HG02840 (cell line): ENCODE measurements at regions not wholly inside any gene's neighbourhood (a gene's known extent, or its start where the extent isn't known, plus 50 kb on each side); places are given as distances from the start of the nearest gene placed in this dataset.

ENCODE experiments used
- ATAC-seq: cut with Tn5 transposase; IDR thresholded peaks from one replicate; pipeline ENCODE4 v1.9.1; 2021; ENCODE audit warnings: mild to moderate bottlenecking, moderate library complexity, moderate number of reproducible peaks; ENCODE audit not compliant: unreplicated experiment, low FRiP score

DNA sequence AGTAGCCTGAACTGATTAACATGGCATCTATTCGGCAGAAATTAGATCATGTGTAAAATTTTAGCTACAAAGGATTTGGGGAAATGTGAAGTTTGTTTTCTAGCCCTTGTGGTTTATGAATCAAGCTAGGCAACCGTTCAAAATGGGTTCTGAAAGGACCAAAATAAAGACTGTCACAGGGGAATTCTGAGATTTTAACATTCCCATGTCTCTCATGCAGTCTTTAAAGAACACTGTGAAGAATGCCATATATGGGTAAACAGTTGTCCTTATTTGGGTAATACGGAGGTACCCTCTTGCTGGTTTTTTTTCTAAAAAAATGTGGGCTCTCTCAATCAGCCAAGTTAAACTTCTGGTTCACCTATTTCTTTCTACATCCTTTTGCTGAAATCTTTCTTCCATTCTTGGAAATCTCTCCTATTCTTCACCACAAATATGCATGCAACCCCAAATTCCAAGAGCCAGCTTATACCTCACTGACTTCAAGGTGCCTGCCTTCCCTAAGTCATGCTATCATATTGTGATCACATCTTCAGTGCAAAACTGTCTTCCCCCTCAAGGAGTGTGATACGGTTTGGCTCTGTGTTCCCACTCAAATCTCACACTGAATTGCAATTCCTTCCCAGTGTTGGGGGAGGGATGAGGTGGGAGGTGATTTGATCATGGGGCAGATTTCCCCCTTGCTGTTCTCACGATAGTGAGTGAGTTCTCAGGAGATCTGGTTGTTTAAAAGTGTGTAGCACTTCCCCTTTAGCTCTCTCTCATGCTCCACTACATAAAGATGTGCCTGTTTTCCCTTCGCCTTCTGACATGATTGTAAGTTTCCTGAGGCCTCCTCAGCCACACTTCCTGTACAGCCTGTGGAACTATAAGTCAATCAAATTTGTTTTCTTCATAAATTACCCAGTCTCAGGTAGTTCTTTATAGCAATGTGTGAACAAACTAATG is 308.7 kb downstream of the TTLL7 start:
- ATAC-seq, result no peak

GRCh38 chr1:83682132-83682531 is 316.8 kb downstream of the TTLL7 start:
- ATAC-seq, result no peak

GRCh38 chr1:83676106-83676505 is 322.8 kb downstream of the TTLL7 start:
- no peak for ATAC-seq

- no peak for ATAC-seq
Measured at GRCh38 chr1:83673312-83673711, 325.6 kb downstream of the TTLL7 start.

DNA sequence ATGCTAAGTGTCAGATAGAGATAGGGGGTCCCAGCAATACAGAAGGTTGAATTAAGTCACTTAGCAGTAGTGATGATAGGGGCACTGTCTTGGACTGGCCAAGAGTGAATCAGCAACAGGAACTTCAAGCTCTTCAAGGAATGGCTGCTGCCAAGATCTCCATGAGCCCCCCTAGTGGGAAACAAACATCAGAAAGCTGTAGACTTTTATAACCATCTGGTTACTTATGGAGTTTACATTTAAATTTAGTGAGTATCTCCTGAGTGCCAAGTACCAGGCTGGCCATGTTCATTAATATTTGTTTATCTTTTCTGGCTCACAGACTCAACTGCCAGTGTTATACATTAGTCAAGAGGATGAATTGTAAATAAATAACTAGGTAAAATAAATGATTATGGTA is 327.3 kb downstream of the TTLL7 start:
- ATAC-seq, result no peak

DNA sequence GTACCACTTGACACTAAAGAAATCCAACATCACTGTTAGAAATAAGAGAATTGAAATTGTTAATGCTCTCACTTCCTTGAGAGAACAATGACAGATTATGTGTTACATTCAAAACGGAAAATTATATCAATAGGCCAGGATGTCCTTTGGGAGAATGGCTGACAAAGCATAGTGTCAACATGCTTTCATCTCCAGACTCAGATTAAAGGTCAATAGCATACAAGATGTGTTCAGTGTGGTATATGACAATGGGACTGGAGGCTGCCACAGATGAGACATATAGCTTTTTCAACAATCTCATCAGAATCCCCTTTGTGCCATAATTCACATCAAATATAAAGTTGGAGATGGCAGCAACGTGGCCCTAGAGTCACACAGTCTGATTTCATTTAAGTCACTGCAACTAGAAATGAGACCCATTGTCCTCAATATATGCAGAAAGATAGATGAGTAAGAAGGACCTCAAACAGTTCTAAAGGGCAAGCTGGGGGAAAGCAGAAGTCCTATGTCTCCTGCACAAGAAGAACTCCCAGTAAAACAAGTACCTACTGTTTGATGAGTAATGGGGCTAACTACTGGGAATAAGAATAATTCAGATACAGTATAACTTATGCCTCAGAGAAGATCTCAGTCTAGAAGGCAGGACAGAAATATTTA is 327.9 kb downstream of the TTLL7 start:
- no peak for ATAC-seq

GRCh38 chr1:83641796-83642443 is 357.0 kb downstream of the TTLL7 start:
- ATAC-seq, result no peak

- ATAC-seq, result no peak
Measured at GRCh38 chr1:83641206-83641658, 357.7 kb downstream of the TTLL7 start.

- no peak for ATAC-seq
Measured at GRCh38 chr1:83639785-83640184, 359.1 kb downstream of the TTLL7 start.

GRCh38 chr1:83637586-83637985 is 361.3 kb downstream of the TTLL7 start:
- ATAC-seq, result no peak

DNA sequence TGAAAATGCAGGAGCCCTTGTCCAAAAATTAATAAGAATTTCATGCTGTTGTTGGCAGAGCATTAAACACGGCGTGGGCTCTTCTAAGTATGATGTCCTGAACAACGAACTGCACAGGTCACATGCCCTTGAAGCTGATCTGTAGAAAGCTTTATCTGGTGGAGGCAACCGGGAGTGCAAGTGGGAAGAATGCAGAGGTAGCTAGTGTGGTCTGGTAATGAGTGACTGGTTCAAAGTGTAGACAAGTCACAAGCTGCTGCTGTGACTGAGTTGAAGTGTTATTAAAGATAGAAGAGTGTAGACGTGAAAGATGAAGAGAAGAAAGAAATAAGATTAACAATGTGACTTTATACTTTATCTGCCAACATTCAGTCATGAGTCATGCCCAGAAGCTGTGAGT is 361.9 kb downstream of the TTLL7 start:
- ATAC-seq, result no peak

DNA sequence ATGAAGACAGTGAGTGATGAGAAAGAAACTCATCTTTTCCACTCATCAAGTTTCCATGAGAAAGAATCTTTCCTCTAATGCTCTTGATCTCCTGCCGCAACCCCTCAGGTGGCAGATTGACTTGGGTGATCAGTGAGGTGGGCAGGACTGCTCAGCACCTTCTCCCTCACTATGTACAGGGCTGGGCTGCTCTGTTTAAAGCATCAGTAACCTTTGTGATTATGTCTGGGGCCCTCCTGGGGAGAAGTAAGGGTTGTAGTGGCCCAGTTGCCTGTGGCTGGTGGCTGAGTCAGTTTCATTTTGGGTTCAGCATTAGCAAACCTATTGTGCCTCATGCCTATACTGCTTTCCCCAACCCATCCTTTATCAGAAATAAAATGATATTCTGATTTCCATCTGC is 366.0 kb downstream of the TTLL7 start:
- ATAC-seq, result no peak

DNA sequence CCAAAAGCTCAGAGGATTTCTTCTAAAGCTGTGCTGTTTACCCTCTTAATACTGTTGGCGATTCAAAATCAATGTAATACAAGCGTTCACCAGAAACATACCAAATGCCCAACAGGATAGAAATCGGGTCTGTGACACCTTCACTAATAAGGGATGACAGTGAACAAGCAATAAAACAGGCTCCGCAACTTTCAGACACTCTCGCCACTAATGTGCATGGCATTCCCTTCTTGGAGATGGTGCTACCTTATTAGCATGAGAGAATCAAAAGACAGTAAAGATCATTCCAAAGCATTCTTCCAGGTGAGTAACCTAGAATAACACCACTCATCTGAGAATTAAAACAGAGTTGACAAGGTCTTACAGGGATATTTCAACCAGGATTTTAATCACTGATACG is 367.1 kb downstream of the TTLL7 start:
- ATAC-seq, result no peak

- no peak for ATAC-seq
Measured at GRCh38 chr1:83627045-83627444, 371.9 kb downstream of the TTLL7 start.

GRCh38 chr1:83626603-83627002 is 372.3 kb downstream of the TTLL7 start:
- no peak for ATAC-seq

GRCh38 chr1:83625646-83626045 is 373.3 kb downstream of the TTLL7 start:
- ATAC-seq, result no peak

DNA sequence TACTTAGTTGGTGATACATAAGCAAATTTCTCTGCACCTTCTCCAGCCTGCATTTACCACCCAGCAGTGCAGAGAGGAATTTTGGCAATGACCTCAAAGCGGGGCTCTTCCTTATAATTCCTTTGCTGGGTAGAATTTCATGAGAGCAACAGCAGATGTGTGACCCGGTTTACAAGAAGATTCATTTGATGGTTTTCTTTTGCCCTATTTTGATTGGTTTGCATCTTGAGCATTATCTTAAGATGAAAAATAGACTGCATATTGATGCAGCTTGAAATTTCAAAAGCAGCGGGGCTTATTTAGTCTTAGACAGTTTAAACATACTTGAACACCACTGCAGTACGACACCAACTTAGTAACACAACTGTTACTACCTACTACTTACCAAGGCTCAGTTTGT is 378.9 kb downstream of the TTLL7 start:
- no peak for ATAC-seq

DNA sequence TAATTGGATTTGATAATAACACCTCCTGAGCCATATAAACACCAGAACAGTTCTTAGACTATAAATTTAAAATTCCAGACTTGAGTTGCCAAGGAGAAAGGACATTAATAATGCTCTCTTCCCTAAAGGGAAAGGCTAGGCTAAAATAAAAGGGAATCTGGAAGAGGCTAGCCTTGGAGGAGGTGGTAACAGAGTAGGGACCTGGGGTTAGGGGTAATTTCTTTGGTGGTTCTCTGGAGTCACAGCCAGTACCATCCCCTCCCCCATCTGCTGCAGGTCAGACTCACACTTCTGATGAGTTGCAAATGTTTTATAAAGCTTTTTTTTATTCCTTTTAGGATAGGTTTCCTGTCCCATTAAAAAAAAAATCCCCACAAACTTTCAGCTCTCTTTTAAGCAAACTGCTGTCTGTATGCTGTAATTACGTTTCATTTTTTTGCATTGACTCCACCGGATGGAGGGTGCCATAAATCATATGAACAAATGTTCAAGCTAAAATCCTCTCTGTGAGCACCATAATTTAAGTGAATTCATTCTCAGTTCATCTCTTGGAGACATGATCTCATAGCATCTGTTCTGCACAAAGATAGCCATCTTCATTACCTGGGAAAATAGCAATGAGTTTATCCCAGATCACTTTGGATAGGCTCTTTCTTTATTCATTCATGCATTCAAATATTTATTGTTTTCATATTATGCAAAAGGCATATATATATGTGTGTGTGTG is 379.6 kb downstream of the TTLL7 start:
- no peak for ATAC-seq

DNA sequence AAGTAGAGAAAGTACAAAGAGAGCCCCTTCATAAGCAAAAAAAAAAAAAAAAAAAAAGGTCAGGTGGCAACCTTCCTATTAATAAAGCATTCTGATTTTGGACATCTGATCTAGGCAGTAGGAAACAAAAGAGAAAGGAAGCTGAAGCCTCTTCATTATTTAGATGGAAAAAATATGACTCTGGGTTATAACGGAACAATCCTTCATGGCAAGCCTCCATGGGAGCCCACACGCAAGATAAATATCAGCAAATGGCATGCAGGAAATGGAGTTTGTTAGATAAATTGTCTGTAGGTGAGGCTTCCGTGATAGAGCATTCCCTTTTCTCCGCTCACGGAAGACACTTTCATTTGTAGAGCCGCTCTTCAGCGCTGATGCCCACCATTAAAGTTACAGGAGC is 381.0 kb downstream of the TTLL7 start:
- ATAC-seq, result no peak

DNA sequence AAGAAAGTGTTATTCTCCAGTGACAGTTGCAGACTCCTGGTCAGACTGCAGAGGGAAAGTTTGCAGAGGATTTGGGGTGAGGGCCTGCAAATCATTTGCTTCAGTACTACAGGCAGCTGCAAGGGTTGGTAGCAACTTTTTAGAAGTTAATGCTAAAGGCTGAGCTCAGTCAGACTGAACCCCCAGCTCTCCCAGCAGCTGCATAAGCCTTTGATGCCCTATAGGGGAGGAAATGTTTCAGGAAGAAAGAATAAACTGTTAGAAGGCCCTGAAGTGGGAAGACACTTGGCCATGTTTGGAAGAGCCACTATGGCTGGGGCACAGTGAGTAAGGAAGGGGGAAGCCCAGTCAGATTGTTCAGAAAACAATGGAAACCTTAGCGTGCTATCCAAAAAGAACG is 383.6 kb downstream of the TTLL7 start:
- no peak for ATAC-seq
